ENCODE measurements at regions not wholly inside any gene's neighbourhood (a gene's known extent, or its start where the extent isn't known, plus 50 kb on each side); places are given as distances from the start of the nearest gene placed in this dataset.

DNA sequence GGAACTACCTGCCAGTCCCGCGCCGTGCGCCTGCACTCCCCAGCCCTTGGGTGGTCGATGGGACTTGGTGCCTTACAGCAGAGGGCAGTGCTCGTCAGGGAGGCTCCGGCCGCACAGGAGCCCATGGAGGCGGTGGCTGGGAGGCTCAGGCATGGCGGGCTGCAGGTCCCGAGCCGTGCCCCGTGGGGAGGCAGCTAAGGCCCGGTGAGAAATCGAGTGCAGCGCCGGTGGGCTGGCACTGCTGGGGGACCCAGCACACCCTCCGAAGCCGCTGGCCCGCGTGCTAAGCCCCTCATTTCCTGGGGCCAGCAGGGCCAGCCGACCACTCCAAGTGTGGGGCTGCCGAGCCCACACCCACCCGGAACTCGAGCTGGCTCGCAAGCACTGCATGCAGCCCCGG, 580.2 kb downstream of the ZIC1 start:
- no peak for ATAC-seq (ENCODE audit: low FRiP score in 2 of 2)
- WGBS, 2 donors: 95% methylated on average over 19 to 27 of the region's 27 CpGs
- TF ChIP-seq EP300 (IDR thresholded peaks at IDR 0.05) (no peak), POLR2AphosphoS5 (IDR thresholded peaks at IDR 0.05) (no peak), POLR2A (IDR thresholded peaks at IDR 0.05) (no peak)
- TF ChIP-seq, protein P1, sequence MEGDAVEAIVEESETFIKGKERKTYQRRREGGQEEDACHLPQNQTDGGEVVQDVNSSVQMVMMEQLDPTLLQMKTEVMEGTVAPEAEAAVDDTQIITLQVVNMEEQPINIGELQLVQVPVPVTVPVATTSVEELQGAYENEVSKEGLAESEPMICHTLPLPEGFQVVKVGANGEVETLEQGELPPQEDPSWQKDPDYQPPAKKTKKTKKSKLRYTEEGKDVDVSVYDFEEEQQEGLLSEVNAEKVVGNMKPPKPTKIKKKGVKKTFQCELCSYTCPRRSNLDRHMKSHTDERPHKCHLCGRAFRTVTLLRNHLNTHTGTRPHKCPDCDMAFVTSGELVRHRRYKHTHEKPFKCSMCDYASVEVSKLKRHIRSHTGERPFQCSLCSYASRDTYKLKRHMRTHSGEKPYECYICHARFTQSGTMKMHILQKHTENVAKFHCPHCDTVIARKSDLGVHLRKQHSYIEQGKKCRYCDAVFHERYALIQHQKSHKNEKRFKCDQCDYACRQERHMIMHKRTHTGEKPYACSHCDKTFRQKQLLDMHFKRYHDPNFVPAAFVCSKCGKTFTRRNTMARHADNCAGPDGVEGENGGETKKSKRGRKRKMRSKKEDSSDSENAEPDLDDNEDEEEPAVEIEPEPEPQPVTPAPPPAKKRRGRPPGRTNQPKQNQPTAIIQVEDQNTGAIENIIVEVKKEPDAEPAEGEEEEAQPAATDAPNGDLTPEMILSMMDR (IDR thresholded peaks at IDR 0.05): no peak

DNA sequence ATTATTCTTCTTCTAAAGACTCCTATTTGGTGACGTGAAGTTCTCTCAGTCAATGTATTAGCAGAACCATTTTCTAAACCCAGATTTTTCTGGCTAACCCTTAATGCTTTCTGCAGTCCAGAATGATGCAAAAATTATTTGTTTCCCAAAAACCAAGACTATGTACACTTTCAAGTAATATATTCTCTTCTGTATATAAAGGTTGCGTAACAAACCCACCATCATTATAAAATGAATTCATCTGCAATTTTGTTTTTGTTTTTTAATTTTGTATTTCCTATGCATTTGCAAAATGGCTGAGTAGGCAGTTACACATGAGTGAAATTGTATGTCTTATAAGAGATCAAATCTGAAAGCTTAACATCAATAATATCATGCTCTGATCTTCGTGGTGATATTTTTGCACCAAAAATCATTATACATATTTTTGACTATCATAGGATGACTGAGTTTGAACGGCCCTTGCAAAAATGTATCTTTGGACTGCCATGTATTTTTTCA, 593.6 kb downstream of the ZIC1 start:
- Histone ChIP-seq H3K9me3 (no peaks in the 10 kb centered on the region), H3K36me3 (no peaks in the 10 kb centered on the region), H3K4me3 (no peak overlapping the region), H3K4me1 (no peaks in the 10 kb centered on the region), H3K27me3 (no peaks in the 10 kb centered on the region), H3K27ac (no peak overlapping the region)
- TF ChIP-seq EP300 (IDR thresholded peaks at IDR 0.05) (no peak), POLR2AphosphoS5 (IDR thresholded peaks at IDR 0.05) (no peak), POLR2A (IDR thresholded peaks at IDR 0.05) (no peak)
- TF ChIP-seq, protein P1 (IDR thresholded peaks at IDR 0.05): no peak
- ATAC-seq (ENCODE audit: low FRiP score in 2 of 2) (no peak), DNase-seq (no peak)
- WGBS, 2 donors: 84 to 89% methylated on average over 4 of the region's 4 CpGs

More for the DNA sequence above, 580.2 kb downstream of the ZIC1 start:
- DNase-seq: peak in 1 of 2 donors; percentile 79
- H3K9me3 ChIP-seq: peaks cover 0 to 4% (median 0%) of the 10 kb centered on the region in 4 donors
- H3K4me1 ChIP-seq: no peaks in the 10 kb centered on the region
- H3K36me3 ChIP-seq: no peaks in the 10 kb centered on the region
- H3K27ac ChIP-seq: no peak overlapping the region
- no peaks in the 10 kb centered on the region for H3K27me3 ChIP-seq
- H3K4me3 ChIP-seq: no peak overlapping the region

DNA sequence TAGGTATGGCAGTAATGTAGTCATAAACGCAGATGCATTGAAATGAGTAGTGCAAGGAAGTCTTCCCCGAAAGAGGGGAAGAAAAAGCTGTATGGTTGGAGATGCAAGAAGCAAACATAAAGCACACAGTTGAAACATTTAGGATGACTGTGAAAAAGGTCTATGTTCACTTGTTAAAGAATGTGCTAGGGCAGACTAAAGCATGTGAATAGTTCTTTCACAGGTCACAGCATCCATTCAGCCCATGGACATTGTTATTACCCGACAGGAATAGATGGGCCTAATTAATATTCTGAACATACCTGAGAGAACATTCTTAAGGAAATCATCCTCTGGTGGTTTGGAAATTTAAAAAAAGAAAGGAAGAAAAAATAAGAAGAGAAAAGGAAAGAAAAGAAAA, 595.2 kb downstream of the ZIC1 start:
- Histone ChIP-seq H3K36me3 (no peaks in the 10 kb centered on the region), H3K4me3 (no peak overlapping the region), H3K9me3 (no peaks in the 10 kb centered on the region), H3K27ac (no peak overlapping the region), H3K27me3 (no peaks in the 10 kb centered on the region), H3K4me1 (no peaks in the 10 kb centered on the region)
- ATAC-seq (ENCODE audit: low FRiP score in 2 of 2) (no peak), DNase-seq (no peak)
- TF ChIP-seq, protein P1 (IDR thresholded peaks at IDR 0.05): no peak
- TF ChIP-seq EP300 (IDR thresholded peaks at IDR 0.05) (no peak), POLR2AphosphoS5 (IDR thresholded peaks at IDR 0.05) (no peak), POLR2A (IDR thresholded peaks at IDR 0.05) (no peak)
- WGBS, 2 donors: 71 to 77% methylated on average over 3 of the region's 3 CpGs

DNA sequence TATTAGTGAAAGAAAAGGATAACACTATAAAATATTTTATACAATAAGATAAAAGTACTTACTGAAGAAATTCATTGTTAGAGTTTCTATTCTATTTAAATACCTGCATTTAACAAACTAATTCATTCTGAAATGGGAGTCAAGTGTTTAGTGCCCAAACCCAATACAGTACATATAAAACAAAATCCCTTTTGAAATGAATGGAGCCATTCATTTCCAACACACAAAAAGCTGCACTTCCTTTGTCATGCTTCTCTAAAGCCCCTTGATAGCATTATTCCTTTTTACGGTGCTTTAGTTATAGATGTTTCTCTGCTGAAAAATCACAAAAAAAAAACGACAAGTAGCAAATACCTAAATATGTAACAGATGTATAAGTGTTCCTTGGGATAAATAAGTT, 596.3 kb downstream of the ZIC1 start:
- H3K4me3 ChIP-seq: no peak overlapping the region
- no peak for DNase-seq
- no peaks in the 10 kb centered on the region for H3K4me1 ChIP-seq
- no peaks in the 10 kb centered on the region for H3K27me3 ChIP-seq
- no peaks in the 10 kb centered on the region for H3K36me3 ChIP-seq
- no peaks in the 10 kb centered on the region for H3K9me3 ChIP-seq
- TF ChIP-seq POLR2AphosphoS5 (IDR thresholded peaks at IDR 0.05) (no peak), EP300 (IDR thresholded peaks at IDR 0.05) (no peak), POLR2A (IDR thresholded peaks at IDR 0.05) (no peak)
- TF ChIP-seq, protein P1 (IDR thresholded peaks at IDR 0.05): no peak
- 77 to 78% methylated on average over 2 of the region's 2 CpGs for WGBS, 2 donors
- ATAC-seq (ENCODE audit: low FRiP score in 2 of 2): no peak
- no peak overlapping the region for H3K27ac ChIP-seq

DNA sequence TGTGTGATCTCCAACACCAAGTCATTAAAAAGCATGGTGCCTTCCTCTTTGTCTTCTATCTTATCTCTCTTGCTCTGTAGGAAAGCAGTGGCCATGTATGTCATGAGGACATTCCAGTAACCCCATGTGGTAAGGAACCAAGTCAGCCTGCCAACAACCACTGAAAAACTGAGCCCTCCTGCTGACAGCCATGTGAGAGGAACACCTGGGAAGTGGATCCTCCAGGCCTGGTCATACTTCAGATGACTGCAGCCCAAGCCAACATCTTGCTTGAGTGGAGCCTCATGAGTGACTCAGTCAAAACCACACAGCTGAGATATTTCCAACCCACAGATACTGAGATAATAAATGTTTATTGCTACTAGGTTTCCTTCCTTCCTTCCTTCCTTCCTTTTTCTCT, 597.3 kb downstream of the ZIC1 start:
- TF ChIP-seq, protein P1 (IDR thresholded peaks at IDR 0.05): no peak
- TF ChIP-seq EP300 (IDR thresholded peaks at IDR 0.05) (no peak), POLR2A (IDR thresholded peaks at IDR 0.05) (no peak), POLR2AphosphoS5 (IDR thresholded peaks at IDR 0.05) (no peak)
- Histone ChIP-seq H3K27me3 (no peaks in the 10 kb centered on the region), H3K36me3 (no peaks in the 10 kb centered on the region), H3K4me3 (no peak overlapping the region), H3K4me1 (no peaks in the 10 kb centered on the region), H3K27ac (no peak overlapping the region), H3K9me3 (no peaks in the 10 kb centered on the region)
- ATAC-seq (ENCODE audit: low FRiP score in 2 of 2) (no peak), DNase-seq (no peak)
